IMR-90 (cell line): ENCODE measurements at regions not wholly inside any gene's neighbourhood (a gene's known extent, or its start where the extent isn't known, plus 50 kb on each side); places are given as distances from the start of the nearest gene placed in this dataset.

Experiments
- ATAC-seq: fragments of 200-7000 bp; cut with Tn5 transposase; 2 replicates; pipeline ENCODE4 v1.9.1; 2020; ENCODE audit warnings: low read depth, mild to moderate bottlenecking, moderate library complexity
- BruUV-seq: library from RNA; stranded (reverse); fragments of 400-500 nt; replicated peaks from 2 replicates; lab custom pipeline; 2021; lab: Mats Ljungman, UMichigan
- CTCF ChIA-PET: fragments of 300-600 bp; formaldehyde crosslinking; extraction: SDS; loops from one replicate; lab custom pipeline; 2021; ENCODE audit warnings: antibody characterized with exemption; lab: Yijun Ruan, JAX
- POLR2A ChIA-PET: fragments of 300-600 bp; sonication (Branson Sonifier 250); formaldehyde crosslinking; loops from one replicate; lab custom pipeline; 2022; ENCODE audit warnings: antibody characterized with exemption; ENCODE audit not compliant: unreplicated experiment; lab: Charles Lee
- DNase-seq: peaks from one replicate; pipeline ENCODE4 v3.0.0; 2013
- H2AFZ ChIP-seq: replicated peaks from 2 replicates; pipeline ENCODE3; 2013; ENCODE audit warnings: low read length, mild to moderate bottlenecking; ENCODE audit not compliant: poor library complexity
- H2AK5ac ChIP-seq: 2 replicates; pipeline ENCODE4 v1.6.1; 2013; ENCODE audit warnings: low read depth, low read length, inconsistent platforms
- H2AK9ac ChIP-seq: replicated peaks from 2 replicates; pipeline ENCODE3; 2013; ENCODE audit warnings: mild to moderate bottlenecking, low read depth, low read length, moderate library complexity; ENCODE audit not compliant: poor library complexity
- H2BK120ac ChIP-seq: 2 replicates; pipeline ENCODE4 v1.6.1; 2013; ENCODE audit warnings: low read depth, low read length, inconsistent platforms
- H2BK15ac ChIP-seq: 3 replicates; pipeline ENCODE4 v1.6.1; 2013; ENCODE audit warnings: low read depth, low read length, inconsistent platforms
- H2BK20ac ChIP-seq: 2 replicates; pipeline ENCODE4 v1.6.1; 2013; ENCODE audit warnings: low read depth, mild to moderate bottlenecking, inconsistent platforms, low read length, moderate library complexity
- H2BK5ac ChIP-seq: 2 replicates; pipeline ENCODE4 v1.6.1; 2013; ENCODE audit warnings: mild to moderate bottlenecking, low read depth, low read length, inconsistent platforms; ENCODE audit not compliant: poor library complexity, severe bottlenecking
- H3K14ac ChIP-seq: replicated peaks from 2 replicates; pipeline ENCODE4 v1.6.1; 2013; ENCODE audit warnings: low read depth, low read length, inconsistent platforms
- H3K18ac ChIP-seq: 2 replicates; pipeline ENCODE4 v1.6.1; 2013; ENCODE audit warnings: low read depth, low read length, control low read depth
- H3K23ac ChIP-seq: 2 replicates; pipeline ENCODE4 v1.6.1; 2013; ENCODE audit warnings: low read depth, low read length, inconsistent platforms
- H3K27ac ChIP-seq: 2 replicates; pipeline ENCODE4 v1.5.1; 2013; ENCODE audit warnings: mild to moderate bottlenecking, control low read depth, low read length; ENCODE audit not compliant: insufficient read depth
- H3K27me3 ChIP-seq: 2 replicates; pipeline ENCODE4 v1.6.1; 2013; ENCODE audit warnings: low read length; ENCODE audit not compliant: control insufficient read depth, insufficient read depth
- H3K36me3 ChIP-seq: 2 replicates; pipeline ENCODE4 v1.6.1; 2013; ENCODE audit warnings: low read length, mixed read lengths; ENCODE audit not compliant: control insufficient read depth, insufficient read depth
- H3K4ac ChIP-seq: 2 replicates; pipeline ENCODE4 v1.6.1; 2013; ENCODE audit warnings: low read depth, low read length, inconsistent platforms
- H3K4me1 ChIP-seq: 2 replicates; pipeline ENCODE4 v1.6.1; 2013; ENCODE audit warnings: low read length, mixed read lengths; ENCODE audit not compliant: control insufficient read depth, insufficient read depth
- H3K4me2 ChIP-seq: 2 replicates; pipeline ENCODE4 v1.6.1; 2013; ENCODE audit warnings: low read depth, mild to moderate bottlenecking, control low read depth, low read length, moderate library complexity
- H3K4me3 ChIP-seq: 2 replicates; pipeline ENCODE4 v1.5.1; 2013; ENCODE audit warnings: low read depth, mild to moderate bottlenecking, control low read depth, low read length, moderate library complexity; ENCODE audit not compliant: insufficient read depth
- H3K56ac ChIP-seq: 2 replicates; pipeline ENCODE4 v1.6.1; 2013; ENCODE audit warnings: low read length, inconsistent platforms; ENCODE audit not compliant: insufficient read depth; ENCODE audit errors: extremely low read depth
- H3K79me1 ChIP-seq, 2 experiments: 2 replicates each; pipeline ENCODE4 v1.6.1; 2013; ENCODE audit warnings: low read length in 2 of 2, inconsistent platforms in 1 of 2, low read depth in 1 of 2
- H3K9ac ChIP-seq: 2 replicates; pipeline ENCODE4 v1.6.1; 2013; ENCODE audit warnings: low read depth, low read length, control low read depth
- H3K9me1 ChIP-seq: 2 replicates; pipeline ENCODE4 v1.6.1; 2013; ENCODE audit warnings: low read length, inconsistent platforms; ENCODE audit not compliant: insufficient read depth
- H3K9me3 ChIP-seq: 2 replicates; pipeline ENCODE4 v1.6.1; 2013; ENCODE audit warnings: low read length; ENCODE audit not compliant: control insufficient read depth, insufficient read depth
- H4K20me1 ChIP-seq: 2 replicates; pipeline ENCODE4 v1.6.1; 2013; ENCODE audit warnings: low read length, inconsistent platforms; ENCODE audit not compliant: insufficient read depth
- H4K5ac ChIP-seq: 2 replicates; pipeline ENCODE4 v1.6.1; 2013; ENCODE audit warnings: mild to moderate bottlenecking, low read depth, low read length, control low read depth
- H4K8ac ChIP-seq, 2 experiments: 2 replicates each; pipeline ENCODE4 v1.6.1; 2013; ENCODE audit warnings: low read depth in 2 of 2, low read length in 2 of 2, control low read depth in 1 of 2, inconsistent platforms in 1 of 2
- H4K91ac ChIP-seq: 2 replicates; pipeline ENCODE4 v1.6.1; 2013; ENCODE audit warnings: low read depth, low read length, inconsistent platforms; ENCODE audit not compliant: insufficient read depth
- BHLHE40 ChIP-seq: fragments of 150-350 bp; IDR thresholded peaks from 2 replicates; pipeline ENCODE4 v1.6.1; 2016; ENCODE audit warnings: mild to moderate bottlenecking, low read depth, low read length
- CHD1 ChIP-seq: IDR thresholded peaks from 2 replicates; pipeline ENCODE4 v1.6.1; 2012; ENCODE audit warnings: low read depth, low read length, improper control_type of control experiment
- ELK1 ChIP-seq: fragments of 150-350 bp; IDR thresholded peaks from 2 replicates; pipeline ENCODE4 v1.6.1; 2016; ENCODE audit warnings: low read depth, mild to moderate bottlenecking, low read length, moderate library complexity, borderline replicate concordance
- MAZ ChIP-seq: IDR thresholded peaks from 2 replicates; pipeline ENCODE4 v1.6.1; 2012; ENCODE audit warnings: low read depth, mild to moderate bottlenecking, low read length, improper control_type of control experiment, moderate library complexity, borderline replicate concordance
- NFE2L2 ChIP-seq: fragments of 150-350 bp; IDR thresholded peaks from 2 replicates; pipeline ENCODE4 v1.6.1; 2016; ENCODE audit warnings: low read depth, mild to moderate bottlenecking, low read length
- RCOR1 ChIP-seq: IDR thresholded peaks from 2 replicates; pipeline ENCODE4 v1.6.1; 2012; ENCODE audit warnings: mild to moderate bottlenecking, low read length, improper control_type of control experiment; ENCODE audit not compliant: insufficient replicate concordance
- WGBS, 2 experiments: methylation state at CpG; one replicate each; pipeline versions ENCODE4 v1.1.5 to v1.1.7; 2013; ENCODE audit warnings: missing lambda C conversion rate in 2 of 2; ENCODE audit not compliant: insufficient read length in 1 of 2; ENCODE audit errors: extremely low coverage in 2 of 2; 5-methylcytosine and 5-hydroxymethylcytosine counted together
- dilution Hi-C: fragments of 300-500 bp; cut with HindIII; formaldehyde crosslinking; loops from one replicate; pipeline ENCODE4 v1.14.3; 2018; ENCODE audit warnings: low sequenced_read_pairs; ENCODE audit not compliant: unreplicated experiment
- in situ Hi-C: fragments of 300-500 bp; cut with MboI; formaldehyde crosslinking; loops from 3 replicates; pipeline ENCODE4 v1.14.3; 2019; ENCODE audit warnings: low sequenced_read_pairs, inconsistent platforms, mixed read lengths
- intact Hi-C: fragments of 100-400 bp; cut with micrococcal nuclease; formaldehyde crosslinking; loops from 2 replicates; pipeline ENCODE4 v1.10.0; 2022

- Histone ChIP-seq H3K4me3 (no peak overlapping the region), H2AFZ (peak overlapping the region; percentile 57), H2BK120ac (no peak overlapping the region), H4K8ac (no peak overlapping the region), H3K14ac (0 out of 2 replicates have a peak overlapping the region, but pooled peaks have one; percentile 34), H3K79me1 (no peaks in the 10 kb centered on the region), H3K9ac (no peak overlapping the region), H3K27ac (no peak overlapping the region), H2AK9ac (no peak overlapping the region), H4K5ac (no peak overlapping the region), H3K18ac (no peak overlapping the region), H4K20me1 (no peaks in the 10 kb centered on the region), H4K91ac (no peak overlapping the region), H3K4me2 (no peak overlapping the region), H3K4me1 (peaks cover 2% of the 10 kb centered on the region; the same call in 1 of the 2 replicates), H3K27me3 (no peaks in the 10 kb centered on the region), H2BK20ac (no peak overlapping the region; the same call in 1 of the 2 replicates), H3K23ac (no peak overlapping the region), H2BK15ac (peak overlapping the region; percentile 43; the same call in 1 of the 3 replicates), H3K56ac (no peak overlapping the region), H3K9me3 (no peaks in the 10 kb centered on the region), H2BK5ac (no peak overlapping the region), H3K36me3 (no peaks in the 10 kb centered on the region), H3K9me1 (no peaks in the 10 kb centered on the region), H3K4ac (no peak overlapping the region), H2AK5ac (no peak overlapping the region)
- ATAC-seq (no peak), DNase-seq (no peak)
- TF ChIP-seq MAZ (no peak), ELK1 (no peak), RCOR1 (no peak), NFE2L2 (no peak), BHLHE40 (no peak), CHD1 (no peak)
- no CpG with 5 or more reads among the region's 3 CpGs for WGBS, 2 experiments
- CTCF ChIA-PET, result no interaction called here
- POLR2A ChIA-PET, result no interaction called here
- BruUV-seq, result no TSS peak
- in situ Hi-C loops, result no loop called here
- intact Hi-C loops, result no loop called here
- dilution Hi-C loops, result no loop called here
Observed at GRCh38 chr5:108639366-108639765, 108.3 kb upstream of the FER start.
